CD4-positive, alpha-beta T cell (primary cell): ENCODE measurements at regions not wholly inside any gene's neighbourhood (a gene's known extent, or its start where the extent isn't known, plus 50 kb on each side); places are given as distances from the start of the nearest gene placed in this dataset.

ENCODE experiments used
- ATAC-seq: fragments of 200-7000 bp; cut with Tn5 transposase; one replicate; pipeline ENCODE4 v1.10.0; 2022; ENCODE audit warnings: mild to moderate bottlenecking; ENCODE audit not compliant: poor library complexity
- CTCF ChIA-PET: fragments of 350-600 bp; sonication (Branson Sonifier 250); formaldehyde crosslinking; loops from one replicate; lab custom pipeline; 2021; ENCODE audit warnings: antibody characterized with exemption, inconsistent platforms; lab: Charles Lee
- POLR2A ChIA-PET: fragments of 350-600 bp; sonication (Branson Sonifier 250); formaldehyde crosslinking; loops from one replicate; lab custom pipeline; 2021; ENCODE audit warnings: antibody characterized with exemption, inconsistent platforms; lab: Charles Lee
- DNase-seq, 14 experiments: peaks; one replicate each; pipeline ENCODE4 v3.0.0-alpha.2; 2013 to 2020; ENCODE audit warnings: mixed read lengths in 2 of 14
- H3K27ac ChIP-seq, 2 donors: one replicate each; pipeline versions ENCODE4 v1.5.1 to v1.7.0; 2013; ENCODE audit warnings: low read length in 2 of 2, low read depth in 1 of 2, mild to moderate bottlenecking in 1 of 2
- H3K27me3 ChIP-seq, 2 experiments: 1 replicate in 1 of 2; 2 replicates in 1 of 2; pipeline versions ENCODE4 v1.6.1 to v1.7.0; 2013; ENCODE audit warnings: low read length in 2 of 2, control low read depth in 1 of 2, mild to moderate bottlenecking in 1 of 2, moderate library complexity in 1 of 2; ENCODE audit not compliant: insufficient read depth in 2 of 2, control insufficient read depth in 1 of 2
- H3K36me3 ChIP-seq: one replicate; pipeline ENCODE4 v1.6.1; 2013; ENCODE audit warnings: low read length, control low read depth; ENCODE audit not compliant: insufficient read depth
- H3K4me1 ChIP-seq: one replicate; pipeline ENCODE4 v1.6.1; 2013; ENCODE audit warnings: low read length, control low read depth; ENCODE audit not compliant: insufficient read depth
- H3K4me3 ChIP-seq: one replicate; pipeline ENCODE4 v1.5.1; 2013; ENCODE audit warnings: mild to moderate bottlenecking, low read length, moderate library complexity
- H3K9me3 ChIP-seq, 2 experiments: 1 replicate in 1 of 2; 2 replicates in 1 of 2; pipeline versions ENCODE4 v1.6.1 to v1.7.0; 2013; ENCODE audit warnings: low read length in 2 of 2, mild to moderate bottlenecking in 2 of 2, control low read depth in 1 of 2, moderate library complexity in 1 of 2; ENCODE audit not compliant: control insufficient read depth in 1 of 2, insufficient read depth in 1 of 2
- H3K27ac Mint-ChIP-seq: one replicate; pipeline ENCODE4 v1.8.0; 2020; ENCODE audit warnings: mixed read lengths
- H3K27me3 Mint-ChIP-seq: one replicate; pipeline ENCODE4 v1.8.0; 2021; ENCODE audit warnings: mixed read lengths
- H3K36me3 Mint-ChIP-seq: one replicate; pipeline ENCODE4 v1.8.0; 2021; ENCODE audit warnings: low read depth, mixed read lengths
- H3K4me1 Mint-ChIP-seq: one replicate; pipeline ENCODE4 v1.8.0; 2021; ENCODE audit warnings: low read depth, mixed read lengths
- H3K4me3 Mint-ChIP-seq: one replicate; pipeline ENCODE4 v1.8.0; 2020; ENCODE audit warnings: mild to moderate bottlenecking, mixed read lengths
- H3K9me3 Mint-ChIP-seq: one replicate; pipeline ENCODE4 v1.8.0; 2020; ENCODE audit warnings: mixed read lengths
- CTCF ChIP-seq: fragments of 200-600 bp; IDR thresholded peaks from one replicate; pipeline ENCODE4 v1.8.0; 2022; ENCODE audit warnings: antibody characterized with exemption, mild to moderate bottlenecking
- intact Hi-C, 2 experiments: fragments of 100-400 bp; cut with DNase I in 1 of 2; cut with micrococcal nuclease in 1 of 2; formaldehyde crosslinking; loops; one replicate each; pipeline versions ENCODE4 v1.15.1 to v1.9.0; 2023 to 2025; cut with DNase I, micrococcal nuclease

DNA sequence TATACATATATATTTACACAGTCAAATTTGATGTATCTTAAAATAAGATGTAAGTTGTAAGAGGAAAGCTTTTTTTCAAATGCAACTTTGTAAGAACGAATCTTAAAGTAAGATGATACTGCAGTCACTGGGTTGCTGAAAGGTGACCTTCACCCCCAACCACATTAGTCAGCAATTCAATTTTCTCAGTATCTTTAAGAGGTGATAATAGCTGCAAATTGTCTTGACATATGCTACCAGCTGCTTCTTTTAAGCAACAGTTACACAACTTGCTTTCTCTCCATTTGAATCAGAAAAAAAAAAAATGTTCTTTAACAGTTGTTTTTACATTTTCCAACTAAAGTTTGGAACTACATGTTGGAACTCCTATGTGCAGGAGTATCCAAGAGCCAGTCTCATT, 246.6 kb upstream of the CCNG1 start:
- Histone ChIP-seq H3K9me3 (peaks cover 0 to 3% of the 10 kb centered on the region in 2 experiments), H3K36me3 (no peaks in the 10 kb centered on the region), H3K4me1 (no peaks in the 10 kb centered on the region), H3K27ac (no peak overlapping the region), H3K4me3 (no peak overlapping the region), H3K27me3 (no peaks in the 10 kb centered on the region)
- H3K9me3 Mint-ChIP-seq = peaks cover 2% of the 10 kb centered on the region
- no peak for TF ChIP-seq CTCF
- intact Hi-C loops = no loop called here
- no peak for DNase-seq
- no peak for ATAC-seq
- H3K4me1 Mint-ChIP-seq = no peaks in the 10 kb centered on the region
- ChIA-PET CTCF (no interaction called here), POLR2A (no interaction called here)
- no peak overlapping the region for H3K27ac Mint-ChIP-seq
- H3K36me3 Mint-ChIP-seq = no peaks in the 10 kb centered on the region
- H3K27me3 Mint-ChIP-seq = no peaks in the 10 kb centered on the region
- H3K4me3 Mint-ChIP-seq = no peak overlapping the region

- intact Hi-C loops = no loop called here
These were observed 243.5 kb upstream of the CCNG1 start for GRCh38 chr5:163193886-163194285.

DNA sequence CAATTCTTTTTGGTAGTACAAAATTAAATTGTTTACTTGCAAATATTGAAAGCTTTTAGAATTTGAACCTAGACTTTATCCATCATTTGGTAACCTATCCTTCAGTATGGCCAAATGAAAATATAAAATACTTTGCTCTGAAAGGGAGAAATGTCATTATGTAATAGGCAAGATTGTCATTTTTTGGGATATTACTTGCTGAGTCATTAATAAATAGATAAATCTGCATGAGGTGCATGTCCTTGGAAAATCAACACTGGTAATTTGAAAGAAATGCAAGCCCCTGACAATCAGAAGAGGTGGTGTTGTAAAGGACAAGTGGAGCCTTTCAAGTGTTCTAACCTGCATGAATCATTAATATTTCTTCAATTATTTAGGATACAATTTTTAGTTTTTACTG, 231.8 kb upstream of the CCNG1 start:
- H3K27ac Mint-ChIP-seq = no peak overlapping the region
- ATAC-seq (no peak), DNase-seq (no peak)
- no peak for TF ChIP-seq CTCF
- no peaks in the 10 kb centered on the region for H3K4me1 ChIP-seq
- intact Hi-C loops = no loop called here
- no peaks in the 10 kb centered on the region for H3K36me3 Mint-ChIP-seq
- no peaks in the 10 kb centered on the region for H3K36me3 ChIP-seq
- POLR2A ChIA-PET = no interaction called here
- H3K9me3 ChIP-seq = peaks cover 0 to 4% of the 10 kb centered on the region in 2 experiments
- no peak overlapping the region for H3K27ac ChIP-seq
- no peak overlapping the region for H3K4me3 Mint-ChIP-seq
- peaks cover 18% of the 10 kb centered on the region for H3K9me3 Mint-ChIP-seq
- H3K4me1 Mint-ChIP-seq = no peaks in the 10 kb centered on the region
- H3K4me3 ChIP-seq = no peak overlapping the region
- H3K27me3 Mint-ChIP-seq = no peaks in the 10 kb centered on the region
- H3K27me3 ChIP-seq = no peaks in the 10 kb centered on the region
- CTCF ChIA-PET = no interaction called here

More at GRCh38 chr5:163193886-163194285, 243.5 kb upstream of the CCNG1 start:
- no peaks in the 10 kb centered on the region for H3K27me3 Mint-ChIP-seq
- no peak for TF ChIP-seq CTCF
- H3K4me1 Mint-ChIP-seq = no peaks in the 10 kb centered on the region
- H3K9me3 Mint-ChIP-seq = peaks cover 2% of the 10 kb centered on the region
- ATAC-seq (no peak), DNase-seq (no peak)
- H3K4me3 ChIP-seq = no peak overlapping the region
- H3K36me3 Mint-ChIP-seq = no peaks in the 10 kb centered on the region
- H3K4me3 Mint-ChIP-seq = no peak overlapping the region
- CTCF ChIA-PET = no interaction called here
- H3K27ac ChIP-seq = no peak overlapping the region
- H3K4me1 ChIP-seq = no peaks in the 10 kb centered on the region
- H3K27me3 ChIP-seq = no peaks in the 10 kb centered on the region
- POLR2A ChIA-PET = no interaction called here
- H3K27ac Mint-ChIP-seq = no peak overlapping the region
- H3K9me3 ChIP-seq = peaks cover 0 to 7% of the 10 kb centered on the region in 2 experiments
- no peaks in the 10 kb centered on the region for H3K36me3 ChIP-seq
